ENCODE measurements at regions not wholly inside any gene's neighbourhood (a gene's known extent, or its start where the extent isn't known, plus 50 kb on each side); places are given as distances from the start of the nearest gene placed in this dataset.

- no peak for TF ChIP-seq POLR2AphosphoS5 (IDR thresholded peaks at IDR 0.05)
- TF ChIP-seq POLR2A (IDR thresholded peaks at IDR 0.05) = no peak
- no peak for TF ChIP-seq CTCF (IDR thresholded peaks at IDR 0.05)
These were observed 106.9 kb downstream of the CARTPT start for GRCh38 chr5:71825992-71826391.
